HL-60/S4 (cell line): ENCODE measurements at regions not wholly inside any gene's neighbourhood (a gene's known extent, or its start where the extent isn't known, plus 50 kb on each side); places are given as distances from the start of the nearest gene placed in this dataset.

Experiments
- in situ Hi-C: fragments of 300-500 bp; cut with MboI; formaldehyde crosslinking; loops from 2 replicates; pipeline ENCODE4 v1.14.3; 2022; ENCODE audit warnings: low sequenced_read_pairs

DNA sequence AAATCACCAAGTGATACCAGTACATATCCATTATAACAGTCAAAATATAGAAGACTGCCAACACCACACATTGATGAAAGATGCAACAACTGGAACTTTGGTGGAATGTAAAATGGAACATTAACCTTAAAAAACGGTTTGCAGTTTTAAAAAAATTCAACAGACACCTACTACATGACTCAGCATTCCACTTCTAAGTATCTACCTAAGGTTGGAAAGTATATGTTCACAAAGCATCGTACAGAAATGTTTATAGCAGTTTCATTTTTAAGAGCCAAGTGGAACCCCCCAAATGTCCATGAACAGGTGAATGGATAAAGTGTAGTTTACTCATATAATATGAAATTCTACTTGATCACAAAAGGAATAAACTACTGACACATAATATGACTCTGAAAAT lies 314.7 kb upstream of the ARRDC4 start:
- in situ Hi-C loops, result no loop called here

DNA sequence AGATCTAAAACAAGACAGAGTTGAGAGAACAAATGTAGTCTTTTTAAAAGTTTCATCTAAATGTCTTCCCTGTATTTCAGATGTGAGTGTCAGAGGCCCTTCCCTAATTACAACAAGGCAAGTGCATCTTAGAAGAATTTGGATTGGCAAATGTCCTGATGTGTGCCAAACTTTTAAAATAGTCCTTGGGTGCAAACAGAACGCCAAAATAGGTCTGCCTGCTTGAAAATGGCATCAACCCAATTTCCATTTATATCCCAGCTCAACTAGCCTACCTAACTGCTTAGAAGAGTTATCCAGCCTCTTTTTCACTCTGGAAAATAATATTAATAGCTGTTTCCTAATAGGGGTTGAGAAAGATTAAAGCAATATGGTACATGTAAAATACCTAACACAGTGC lies 311.8 kb upstream of the ARRDC4 start:
- in situ Hi-C loops, result no loop called here

DNA sequence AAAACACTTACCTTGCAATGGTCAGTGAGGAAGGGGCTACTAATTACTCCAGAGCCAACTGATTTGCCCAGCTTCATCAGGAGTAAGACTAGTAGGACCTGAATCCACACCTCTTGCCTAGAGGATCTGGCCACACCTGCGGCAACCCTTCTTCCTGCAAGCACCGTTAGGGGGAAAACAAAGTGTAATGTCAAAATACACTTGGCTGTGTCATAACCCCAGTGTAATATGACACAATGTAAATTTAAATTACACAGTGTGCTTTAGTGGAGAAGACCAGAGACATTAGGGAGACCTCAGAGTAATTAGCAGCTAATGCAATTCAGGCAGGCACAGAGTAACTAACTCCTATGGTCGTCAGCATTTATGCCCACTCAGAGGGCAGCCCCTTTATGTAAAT lies 308.5 kb upstream of the ARRDC4 start:
- in situ Hi-C loops, result no loop called here

DNA sequence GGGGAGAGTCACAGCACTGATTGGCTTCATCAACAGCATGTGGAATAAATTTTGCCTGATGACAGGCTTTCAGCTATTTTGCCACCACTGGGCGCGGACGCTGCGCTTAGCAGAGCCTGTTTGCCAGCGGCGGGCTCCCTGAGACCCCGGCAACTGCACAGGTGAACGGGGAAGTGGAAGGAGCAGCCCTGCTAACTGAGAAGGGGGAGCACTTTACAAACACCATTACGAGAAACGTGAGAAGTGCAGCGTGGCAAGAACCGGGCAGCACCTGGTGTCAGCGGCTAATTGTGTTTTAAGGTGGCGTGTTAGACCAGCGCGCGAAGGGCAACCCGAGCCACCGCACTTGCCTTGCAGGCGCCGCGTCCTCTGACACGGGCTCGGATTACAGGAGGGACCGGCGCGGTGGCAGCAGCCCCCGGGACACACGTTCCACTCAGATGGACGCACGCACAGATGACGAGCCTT lies 307.8 kb upstream of the ARRDC4 start:
- in situ Hi-C loops, result no loop called here

DNA sequence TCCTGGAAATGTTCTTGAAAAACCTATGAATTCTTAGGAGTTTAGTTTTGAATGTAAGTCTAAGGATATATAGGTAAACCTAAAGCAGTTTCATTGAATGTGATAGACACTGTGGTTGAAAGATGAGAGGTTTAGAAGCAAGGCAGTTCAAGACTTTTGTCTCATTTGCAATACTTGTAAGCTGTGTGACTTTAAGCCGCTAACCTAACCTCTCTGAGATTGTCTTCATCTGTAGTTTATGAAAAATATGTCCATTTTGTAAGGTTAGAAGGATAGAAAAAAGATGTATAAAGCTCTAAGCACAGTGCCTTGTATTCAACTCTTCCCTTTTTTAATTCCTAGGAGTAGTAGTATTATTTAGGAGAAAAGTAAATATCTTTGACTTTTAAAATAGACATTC lies 306.6 kb upstream of the ARRDC4 start:
- in situ Hi-C loops, result no loop called here

DNA sequence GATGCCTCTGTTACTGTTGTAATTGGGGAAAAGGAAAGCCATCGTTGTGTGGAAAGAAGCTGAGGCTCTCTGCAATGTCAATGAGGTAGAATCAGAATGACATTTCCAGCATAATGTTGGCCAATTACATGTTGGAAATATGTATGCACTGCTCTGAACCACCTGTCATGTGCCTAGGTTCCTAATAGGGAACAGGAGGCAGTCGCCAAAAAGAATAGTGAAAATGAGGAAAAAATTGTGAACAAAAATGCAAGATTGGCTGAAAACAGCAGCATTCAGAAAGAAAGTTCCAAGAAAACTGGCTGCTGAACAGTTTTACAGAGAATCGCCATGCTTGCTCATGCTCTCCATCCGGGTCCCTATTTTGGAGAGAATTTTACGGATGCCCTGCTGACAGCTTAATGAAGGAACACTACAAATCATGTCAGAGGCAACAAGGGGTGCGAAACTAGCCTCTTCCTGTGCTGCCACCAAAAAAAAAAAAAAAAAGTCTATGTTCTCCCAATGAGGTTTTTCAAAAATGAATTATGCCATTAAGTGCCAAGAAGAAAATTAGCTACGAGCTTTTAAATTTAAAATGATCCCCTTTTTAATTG lies 305.9 kb upstream of the ARRDC4 start:
- in situ Hi-C loops, result no loop called here

DNA sequence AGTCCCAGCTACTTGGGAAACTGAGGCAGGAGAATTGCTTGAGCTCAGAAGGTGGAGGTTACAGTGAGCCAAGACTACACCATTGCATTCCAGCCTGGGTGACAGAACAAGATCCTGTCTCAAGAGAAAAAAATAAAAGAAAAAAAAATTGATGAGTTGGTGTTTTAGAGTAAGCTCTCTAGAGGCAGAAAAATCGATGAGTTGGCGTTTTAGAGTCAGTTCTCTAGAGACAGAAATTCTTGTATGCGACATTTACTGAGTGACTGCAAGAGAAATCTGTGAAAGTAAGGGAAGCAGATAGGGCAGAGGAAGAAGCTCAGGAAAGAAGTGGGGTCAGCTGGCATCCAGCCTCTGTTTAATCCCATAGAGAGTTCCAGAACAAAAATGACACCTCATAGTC lies 298.7 kb upstream of the ARRDC4 start:
- in situ Hi-C loops, result no loop called here

DNA sequence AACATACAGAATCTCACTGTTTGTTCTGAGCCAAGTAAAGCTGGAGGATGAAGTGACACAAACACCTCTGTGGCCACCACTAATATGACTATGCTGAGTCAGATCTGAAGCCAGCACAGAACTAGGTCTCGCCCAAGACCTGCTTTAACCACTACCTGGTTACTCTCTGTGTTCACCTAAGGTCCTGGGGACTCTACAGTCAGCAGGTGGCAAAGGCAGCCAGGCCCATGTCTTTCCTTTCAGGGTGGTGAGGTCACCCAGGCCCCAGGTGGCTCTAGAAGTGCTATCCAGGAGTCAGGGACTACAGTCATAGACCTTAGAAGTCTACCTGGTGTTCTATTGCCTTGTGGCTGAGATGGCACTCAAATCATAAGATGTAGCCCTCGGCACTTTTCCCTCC lies 287.9 kb upstream of the ARRDC4 start:
- in situ Hi-C loops, result no loop called here

DNA sequence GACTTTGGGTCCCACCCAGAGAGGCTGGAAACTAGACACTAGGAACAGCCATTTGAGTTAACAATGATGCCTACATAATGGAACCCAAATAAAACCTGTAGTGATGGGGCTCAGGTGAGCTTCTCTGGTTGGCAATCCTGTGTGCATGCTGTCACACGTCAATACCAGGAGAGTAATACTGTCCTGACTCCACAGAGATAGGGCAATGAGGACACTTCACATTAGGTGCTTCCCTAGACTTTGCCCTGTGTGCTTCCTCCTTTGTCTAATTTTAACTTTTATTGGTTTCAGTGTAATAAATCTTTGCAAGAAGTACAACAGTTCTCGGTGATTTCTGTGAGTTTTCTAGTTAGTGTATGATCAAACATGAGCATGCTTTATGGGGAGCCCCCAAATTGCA lies 281.8 kb upstream of the ARRDC4 start:
- in situ Hi-C loops, result no loop called here

DNA sequence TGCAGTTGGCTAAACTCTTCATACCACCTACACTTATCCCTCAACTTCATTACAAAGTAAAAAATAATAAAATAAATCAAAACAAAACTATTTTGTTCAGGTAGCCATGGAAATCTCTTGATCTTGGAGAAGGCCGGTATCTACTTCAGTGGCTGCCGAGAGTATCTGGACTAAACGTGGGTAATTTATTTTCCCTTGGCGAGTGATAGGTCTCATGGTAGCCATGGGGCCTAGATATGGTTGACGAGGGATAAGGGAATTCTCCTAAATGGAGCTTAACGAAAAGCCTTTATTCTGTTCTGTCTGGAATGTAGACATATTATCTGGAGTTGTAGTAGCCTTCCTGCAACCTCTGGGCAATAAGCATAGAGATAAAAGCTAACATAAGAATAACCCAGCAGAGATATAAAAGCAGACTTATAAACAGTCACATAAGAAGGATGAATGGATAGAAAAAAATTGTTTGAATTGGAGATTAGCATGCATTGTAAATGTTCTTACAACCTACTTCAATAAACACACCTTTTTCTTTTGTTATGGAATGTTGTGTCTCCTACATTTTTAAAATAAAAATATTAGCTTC lies 281.3 kb upstream of the ARRDC4 start:
- in situ Hi-C loops, result no loop called here

DNA sequence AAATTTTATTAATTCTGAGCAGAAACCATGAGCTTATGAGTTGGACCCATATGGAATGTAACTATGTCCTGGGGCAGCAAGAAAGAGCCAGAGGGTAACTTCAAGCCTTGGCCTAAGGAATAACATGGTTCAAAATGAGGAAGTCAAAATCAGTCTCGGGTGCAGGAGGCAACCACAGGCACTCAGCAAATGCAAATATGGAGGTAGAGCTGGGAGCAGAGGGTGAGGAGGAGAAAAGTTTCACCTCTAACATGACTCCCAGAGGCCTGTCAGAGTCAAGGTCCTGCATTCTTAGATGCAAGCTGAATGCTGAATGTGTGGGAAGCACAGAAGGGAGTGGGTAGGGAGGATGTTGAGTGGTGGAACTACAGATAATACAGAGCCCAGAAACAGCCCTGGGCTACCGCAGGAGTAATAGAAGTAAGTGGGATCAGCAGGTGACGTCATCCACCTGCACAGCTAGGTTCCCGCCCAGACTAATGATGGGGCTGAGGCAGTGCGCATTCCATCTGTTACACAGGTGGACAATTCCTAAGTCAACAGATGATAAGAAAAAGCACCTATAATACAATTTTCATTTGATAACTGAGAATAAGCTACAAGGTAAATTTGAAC lies 279.8 kb upstream of the ARRDC4 start:
- in situ Hi-C loops, result no loop called here

DNA sequence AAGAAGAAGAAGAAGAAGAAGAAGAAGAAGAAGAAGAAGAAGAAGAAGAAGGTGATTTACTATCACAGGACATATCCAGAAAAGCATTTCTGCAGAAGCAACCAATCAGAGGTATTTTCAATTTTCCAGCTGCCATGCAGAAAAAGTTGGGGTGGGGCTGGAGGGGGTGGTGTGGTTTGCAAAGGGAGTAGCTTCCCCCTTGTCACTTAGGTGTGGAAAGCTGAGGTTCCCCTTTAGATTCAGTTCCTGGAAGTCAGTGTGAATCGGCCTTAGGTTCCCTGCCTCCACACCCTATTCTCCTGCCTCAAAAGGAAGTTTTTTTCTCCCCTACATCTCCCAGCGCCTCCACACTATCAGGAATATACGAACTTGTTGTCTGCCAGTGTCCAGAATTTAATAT lies 276.7 kb upstream of the ARRDC4 start:
- in situ Hi-C loops, result no loop called here

DNA sequence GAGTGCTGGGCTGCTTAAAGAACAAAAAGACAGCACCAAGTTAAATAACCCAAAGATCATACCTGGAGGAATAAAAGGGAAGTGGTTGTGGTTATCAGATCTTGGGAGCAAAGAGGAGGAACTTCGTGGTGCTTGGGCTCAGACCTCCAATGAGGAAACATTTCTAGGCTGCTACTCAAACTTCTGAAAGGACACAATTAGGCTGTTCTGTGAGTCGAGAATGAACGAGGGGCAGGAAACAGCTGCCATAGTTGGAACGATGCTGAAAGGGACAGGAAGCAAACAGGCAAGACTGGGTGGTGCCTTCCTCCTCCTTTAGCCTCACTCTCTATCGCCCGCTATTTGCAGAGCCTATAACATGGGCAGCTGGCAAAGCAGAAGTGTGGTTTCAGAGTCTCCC lies 276.3 kb upstream of the ARRDC4 start:
- in situ Hi-C loops, result no loop called here

DNA sequence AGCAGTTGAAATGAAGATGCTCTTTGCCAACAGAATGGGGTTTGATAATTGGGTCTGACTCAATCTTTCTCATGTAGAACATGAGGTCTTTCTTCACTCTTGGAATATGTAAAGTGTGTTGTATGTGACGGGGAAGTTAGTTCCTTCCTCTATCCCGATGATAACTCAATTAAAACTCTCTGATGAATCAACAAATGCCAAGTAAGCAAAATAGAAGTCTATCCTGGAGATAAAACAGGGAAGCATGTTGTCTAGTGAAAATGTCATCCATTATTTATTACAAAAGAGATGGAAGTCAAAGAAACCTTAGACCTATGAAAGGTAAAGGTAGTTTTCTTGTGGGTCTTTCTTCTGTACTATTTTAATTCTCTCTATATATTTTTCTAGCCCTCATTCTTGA lies 274.2 kb upstream of the ARRDC4 start:
- in situ Hi-C loops, result no loop called here

DNA sequence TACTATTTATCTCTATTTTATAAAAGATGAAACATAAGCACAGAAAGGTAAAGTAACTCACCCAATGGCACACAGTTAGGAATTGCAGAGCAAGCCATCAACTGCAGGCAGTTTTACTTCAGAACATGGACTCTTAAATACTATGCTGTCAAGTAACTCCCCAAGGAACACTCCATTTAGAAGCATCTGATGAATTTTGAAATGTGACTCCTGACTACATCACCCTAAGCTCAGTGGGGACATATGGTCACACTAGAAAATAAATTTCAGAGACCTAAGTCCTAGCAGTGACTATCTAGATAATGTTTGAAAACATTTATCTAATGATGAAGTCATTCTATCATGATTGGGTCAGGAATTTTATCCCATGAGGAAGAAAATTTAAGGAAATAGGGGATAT lies 272.8 kb upstream of the ARRDC4 start:
- in situ Hi-C loops, result no loop called here

DNA sequence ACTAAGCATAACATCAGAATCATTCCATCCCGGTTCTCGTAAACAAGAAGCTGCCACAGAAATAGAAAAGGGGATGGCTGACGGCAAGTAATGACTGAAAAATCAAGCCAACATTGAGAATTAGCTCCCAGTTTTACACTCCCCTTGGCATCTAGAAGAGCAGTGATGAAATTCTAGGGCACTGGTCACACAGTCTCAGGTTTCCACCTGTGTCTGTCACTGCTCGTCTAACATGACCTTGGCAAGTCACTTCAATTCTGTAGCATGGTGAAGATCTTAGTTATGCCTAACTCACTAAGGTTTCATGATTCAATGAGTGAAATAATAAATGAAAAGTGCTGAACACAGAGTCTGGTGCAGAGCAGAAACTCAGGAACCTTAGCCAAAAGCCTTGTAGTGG lies 272.3 kb upstream of the ARRDC4 start:
- in situ Hi-C loops, result no loop called here

DNA sequence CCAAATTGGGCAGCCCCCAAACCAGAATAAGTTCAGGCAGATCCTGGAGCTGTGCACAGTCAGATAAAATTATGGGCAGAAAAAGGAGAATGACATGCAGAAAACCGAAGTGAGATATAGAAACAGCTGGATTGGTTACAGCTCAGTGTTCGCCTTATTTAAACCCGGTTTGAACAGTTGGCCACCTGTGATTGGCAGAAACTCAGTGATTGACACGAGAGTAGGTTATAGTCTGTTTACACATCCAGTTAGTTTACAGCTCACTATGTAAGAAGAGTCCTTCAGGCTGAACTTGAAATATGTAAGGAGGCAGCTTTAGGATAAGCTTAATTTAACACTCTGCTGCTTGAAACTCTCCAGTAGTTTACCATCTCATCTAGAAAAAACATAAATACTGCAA lies 271.6 kb upstream of the ARRDC4 start:
- in situ Hi-C loops, result no loop called here

DNA sequence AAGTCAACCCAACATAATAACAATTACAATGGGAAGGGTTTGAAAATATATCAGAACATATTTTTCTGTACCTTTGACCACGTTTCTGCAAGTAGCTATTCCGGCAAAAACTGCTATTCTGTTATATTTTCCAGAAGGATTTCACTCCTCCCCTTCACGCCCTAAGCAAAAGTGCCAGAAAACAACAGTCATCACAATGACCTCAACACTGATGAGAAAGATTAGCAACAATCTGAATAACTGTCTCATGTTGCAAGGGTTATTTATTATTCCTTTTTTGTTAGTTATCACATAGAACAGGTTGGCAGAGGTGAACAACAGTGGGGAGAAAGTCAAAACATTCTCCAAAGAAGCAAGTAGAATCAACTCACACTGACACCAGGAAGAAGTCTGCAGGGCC lies 269.4 kb upstream of the ARRDC4 start:
- in situ Hi-C loops, result no loop called here

DNA sequence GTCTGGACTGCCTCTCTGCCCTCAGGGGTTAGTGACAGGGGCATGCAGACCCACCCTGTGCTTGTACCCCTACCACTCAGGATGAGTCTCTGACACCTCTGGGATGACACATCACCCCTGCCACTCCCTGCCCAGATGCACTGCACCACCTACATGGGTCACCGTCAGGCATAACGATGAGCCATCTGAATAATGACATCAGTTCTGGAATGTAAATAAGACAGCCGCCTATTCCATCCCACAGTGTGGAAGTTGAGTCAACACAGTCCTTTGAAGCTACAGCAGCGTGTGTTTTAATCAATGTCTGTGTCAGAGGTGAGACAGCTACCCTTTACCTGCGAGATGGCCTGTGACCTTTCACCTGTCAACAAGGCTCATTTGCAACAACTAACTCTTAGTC lies 268.7 kb upstream of the ARRDC4 start:
- in situ Hi-C loops, result no loop called here

DNA sequence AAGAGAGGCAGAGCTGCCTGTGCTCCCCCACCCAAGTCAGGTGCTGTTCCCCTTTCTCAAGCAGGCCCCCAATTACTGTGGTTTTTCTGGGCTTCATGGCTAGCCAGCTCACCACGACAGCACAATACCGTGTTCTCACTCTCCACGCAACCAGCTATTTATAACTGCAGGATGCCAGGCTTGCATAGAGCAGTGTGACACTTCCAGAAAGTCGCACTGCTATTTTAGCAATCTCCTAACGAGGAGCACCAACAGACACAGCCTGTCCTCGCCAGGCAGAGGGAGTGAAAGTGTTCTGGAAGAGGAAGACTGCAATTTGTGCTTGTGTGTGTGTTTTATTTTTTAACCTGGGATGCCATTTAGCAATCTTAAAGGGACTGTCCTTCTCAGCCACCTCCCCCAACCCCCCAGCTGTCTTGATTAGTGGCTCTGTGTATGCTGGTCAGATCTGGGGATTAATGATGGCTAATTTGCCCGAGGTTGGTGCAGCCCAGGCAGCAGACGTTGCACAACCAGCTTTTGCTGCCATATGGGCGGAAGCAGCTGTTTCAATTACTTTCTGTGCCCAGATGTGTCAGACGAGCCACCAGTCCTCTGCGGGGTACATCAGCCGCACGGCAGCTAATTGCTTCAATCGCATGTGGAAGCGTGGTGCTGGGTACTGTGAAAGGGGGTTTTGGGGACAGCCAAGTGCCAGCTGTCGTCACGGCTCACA lies 268.0 kb upstream of the ARRDC4 start:
- in situ Hi-C loops, result no loop called here

DNA sequence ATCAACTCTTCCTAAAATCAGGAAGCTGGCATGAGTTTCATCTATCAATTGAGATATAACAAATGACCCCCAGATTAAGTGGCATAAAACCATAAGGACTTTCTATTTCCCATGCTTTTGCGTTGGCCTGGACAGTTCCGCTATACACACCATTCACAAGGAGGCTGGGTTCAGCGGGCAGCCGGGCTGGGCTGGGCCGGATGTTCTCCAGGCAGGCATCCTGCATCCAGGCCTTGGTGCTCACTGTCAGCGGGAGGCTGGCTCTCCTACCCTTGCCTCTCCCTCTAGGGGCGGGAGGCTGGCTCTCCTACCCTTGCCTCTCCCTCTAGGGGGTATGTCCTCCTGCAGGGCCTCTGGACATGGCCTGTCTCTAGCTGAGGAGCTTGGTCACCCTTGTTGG lies 266.0 kb upstream of the ARRDC4 start:
- in situ Hi-C loops, result no loop called here

DNA sequence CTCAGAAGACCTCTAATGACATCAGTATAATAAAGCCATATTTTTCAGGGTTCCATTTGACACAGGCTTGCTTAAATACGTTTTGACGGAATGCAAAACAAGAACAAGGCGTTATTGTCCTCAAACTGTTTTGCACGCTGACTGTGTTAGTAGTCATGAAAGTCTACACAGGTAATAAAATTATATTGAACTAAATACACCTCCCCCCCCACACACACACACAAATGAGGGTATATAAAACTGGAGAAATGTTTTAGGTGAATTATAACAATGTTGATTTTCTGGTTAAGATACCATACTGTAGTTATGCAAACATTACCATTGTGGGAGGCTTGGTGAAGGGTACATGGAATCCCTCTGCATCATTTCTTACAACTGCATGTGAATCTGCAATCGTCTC lies 257.1 kb upstream of the ARRDC4 start:
- in situ Hi-C loops, result no loop called here
